SKM-1 (cell line): ENCODE measurements at regions not wholly inside any gene's neighbourhood (a gene's known extent, or its start where the extent isn't known, plus 50 kb on each side); places are given as distances from the start of the nearest gene placed in this dataset.

Source experiments
- DNase-seq: peaks from one replicate; lab custom pipeline; 2025; ENCODE audit not compliant: unreplicated experiment; lab: John Stamatoyannopoulos, UW

- DNase-seq: no peak
These were observed 305.1 kb upstream of the RGMB start for GRCh38 chr5:98468188-98468869.

DNA sequence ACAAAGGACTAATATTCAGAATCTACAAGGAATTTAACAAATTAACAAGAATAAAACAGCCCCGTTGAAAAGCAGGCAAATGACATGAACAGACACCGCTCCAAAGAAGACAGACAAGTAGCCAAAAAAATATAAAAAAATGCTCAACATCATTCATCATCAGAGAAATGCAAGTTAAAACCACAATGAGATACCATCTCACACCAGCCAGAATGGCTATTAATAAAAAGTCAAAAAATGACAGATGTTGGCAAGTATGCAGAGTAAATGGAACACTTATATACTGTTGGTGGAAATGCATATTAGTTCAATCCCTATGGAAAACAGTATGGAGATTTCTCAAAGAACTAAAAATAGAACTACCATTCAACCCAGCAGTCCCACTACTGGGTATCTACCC is 302.7 kb upstream of the RGMB start:
- DNase-seq: no peak

- no peak for DNase-seq
These were observed 302.0 kb upstream of the RGMB start for GRCh38 chr5:98471458-98471857.

GRCh38 chr5:98474216-98474615 is 299.2 kb upstream of the RGMB start:
- no peak for DNase-seq

DNA sequence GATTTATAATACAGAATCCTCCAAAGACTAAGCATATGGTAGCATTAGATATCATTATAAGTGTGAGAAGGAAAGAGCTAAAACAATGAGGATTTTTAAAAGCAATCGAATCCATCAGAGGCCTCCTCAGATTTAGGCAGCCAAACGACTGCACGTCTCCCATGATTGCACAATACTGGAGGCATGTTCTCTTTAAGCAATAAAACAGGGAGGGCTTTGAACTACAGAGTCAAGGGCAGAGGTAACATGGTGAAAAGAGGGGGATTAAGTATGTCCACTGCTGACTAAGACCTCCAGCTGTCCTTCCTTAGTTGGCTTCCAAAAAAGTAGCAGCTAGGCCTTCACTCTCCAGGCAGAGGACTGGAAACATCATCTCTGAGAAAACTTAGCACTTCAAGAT is 298.7 kb upstream of the RGMB start:
- no peak for DNase-seq

GRCh38 chr5:98482321-98483300 is 290.9 kb upstream of the RGMB start:
- no peak for DNase-seq

- DNase-seq: no peak
These were observed 290.2 kb upstream of the RGMB start for GRCh38 chr5:98483301-98483685.

- no peak for DNase-seq
These were observed 284.4 kb upstream of the RGMB start for GRCh38 chr5:98489021-98489420.

- DNase-seq: no peak
These were observed 283.1 kb upstream of the RGMB start for GRCh38 chr5:98490348-98490747.

DNA sequence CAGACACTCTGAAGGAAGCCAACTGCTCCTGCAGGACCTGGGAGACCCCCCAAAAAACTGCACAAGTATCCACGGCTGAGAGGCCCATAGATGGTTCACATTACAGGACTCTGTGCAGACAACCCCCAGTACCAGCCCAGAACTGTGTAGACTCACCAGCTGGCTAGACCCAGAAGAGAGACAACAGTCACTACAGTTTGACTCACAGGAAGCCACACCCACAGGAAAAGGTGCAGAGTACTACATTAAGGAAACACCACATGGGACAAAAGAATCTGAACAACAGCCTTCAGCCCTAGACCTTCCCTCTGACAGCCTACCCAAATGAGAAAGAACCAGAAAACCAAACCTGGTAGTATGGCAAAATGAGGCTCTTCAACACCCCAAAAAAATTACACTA is 281.2 kb upstream of the RGMB start:
- DNase-seq: no peak

GRCh38 chr5:98497418-98497817 is 276.0 kb upstream of the RGMB start:
- no peak for DNase-seq

- no peak for DNase-seq
These were observed 275.4 kb upstream of the RGMB start for GRCh38 chr5:98498028-98498427.

DNA sequence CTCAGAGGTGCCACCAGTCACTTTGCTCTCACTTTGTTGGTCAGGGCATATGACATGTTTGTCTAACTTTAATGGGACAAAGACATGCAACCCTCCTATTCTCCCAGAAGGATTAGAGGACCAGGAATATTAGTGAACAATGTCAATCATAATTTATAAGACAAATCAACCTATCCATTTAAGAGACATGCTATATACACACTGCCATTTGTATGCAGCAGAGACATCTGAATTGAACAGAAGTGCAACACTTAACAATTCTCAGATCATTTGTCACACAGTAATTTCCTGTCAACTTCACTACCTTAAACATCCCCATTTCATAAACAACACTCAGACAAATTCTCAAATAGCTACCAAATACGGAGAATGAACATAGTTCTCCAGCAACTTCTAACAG is 273.6 kb upstream of the RGMB start:
- DNase-seq: no peak

DNA sequence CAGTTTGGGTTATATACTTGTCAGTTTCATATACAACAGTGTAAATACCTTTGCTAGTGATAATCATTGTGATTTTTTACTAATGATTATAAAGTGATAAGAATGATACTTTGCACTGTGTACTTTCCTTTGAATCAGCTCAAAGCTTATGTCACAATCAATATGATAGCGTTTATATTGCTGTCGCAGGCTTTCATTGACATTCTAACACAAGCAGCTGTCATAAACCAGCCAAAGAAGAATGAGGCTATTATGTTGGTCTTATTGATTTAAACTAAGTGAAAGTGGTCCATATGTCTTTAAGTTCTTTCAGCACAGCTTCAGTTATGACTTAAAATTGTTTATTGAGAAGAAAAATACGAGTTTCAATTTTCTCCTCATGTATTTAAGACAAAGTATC is 272.7 kb upstream of the RGMB start:
- DNase-seq: no peak

- no peak for DNase-seq
These were observed 269.8 kb upstream of the RGMB start for GRCh38 chr5:98503616-98504015.

- no peak for DNase-seq
These were observed 269.0 kb upstream of the RGMB start for GRCh38 chr5:98504505-98504904.

DNA sequence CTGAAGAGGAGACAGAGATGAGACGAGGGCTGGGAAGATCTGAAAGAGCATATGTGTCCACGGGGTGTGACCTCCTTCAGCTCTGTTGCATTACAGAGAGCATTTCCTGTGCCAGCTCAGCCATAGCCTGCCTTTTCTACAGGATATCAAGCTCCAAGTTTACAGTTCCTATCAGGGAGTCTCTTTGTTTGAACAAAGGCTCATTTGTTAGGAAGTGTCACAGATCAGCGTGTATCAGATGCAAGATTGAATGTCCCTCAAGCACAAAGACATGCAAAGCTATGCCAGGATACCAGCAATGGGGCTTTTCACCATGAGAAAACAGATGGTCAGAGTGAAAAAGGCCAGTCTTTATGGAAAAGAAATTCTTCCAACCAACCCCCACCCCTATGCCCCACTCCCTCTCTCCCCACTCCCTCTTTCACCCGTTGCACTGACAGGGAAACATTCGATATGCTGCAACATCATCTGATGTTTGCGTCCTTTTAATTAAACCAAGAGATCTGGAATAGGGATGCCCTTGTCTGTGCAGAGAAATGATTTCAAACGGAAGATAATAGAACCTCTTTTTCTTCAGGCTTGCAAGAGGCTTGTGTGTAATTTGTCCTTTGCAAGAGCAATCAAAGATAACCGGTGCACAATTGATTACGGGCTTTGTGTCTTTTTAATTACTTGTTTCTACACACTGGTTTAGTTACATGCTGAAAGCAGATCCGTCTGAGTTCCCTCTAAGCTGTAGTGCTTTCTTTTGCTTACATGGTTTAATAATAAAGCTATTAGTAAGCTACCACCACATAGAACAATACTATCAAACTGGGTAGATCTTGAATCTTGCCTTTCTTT is 263.1 kb upstream of the RGMB start:
- DNase-seq: no peak

- DNase-seq: no peak
These were observed 260.1 kb upstream of the RGMB start for GRCh38 chr5:98513380-98513779.

GRCh38 chr5:98514215-98514614 is 259.2 kb upstream of the RGMB start:
- DNase-seq: no peak

- DNase-seq: no peak
These were observed 256.8 kb upstream of the RGMB start for GRCh38 chr5:98516701-98517100.

- no peak for DNase-seq
These were observed 255.7 kb upstream of the RGMB start for GRCh38 chr5:98517560-98518366.
